SIG-M5 treated with dmso at 0.1 percent for 504 hours (cell line): ENCODE measurements at regions not wholly inside any gene's neighbourhood (a gene's known extent, or its start where the extent isn't known, plus 50 kb on each side); places are given as distances from the start of the nearest gene placed in this dataset.
A peak's percentile ranks its signal among the peaks of the same experiment; 100 is the strongest.

Experiments used
- DNase-seq: peaks from one replicate; lab custom pipeline; 2025; ENCODE audit not compliant: unreplicated experiment; lab: John Stamatoyannopoulos, UW

GRCh38 chr3:15942936-15943335 lies 145.2 kb upstream of the ANKRD28 start:
- no peak for DNase-seq

- DNase-seq: no peak
These were observed 150.6 kb upstream of the ANKRD28 start for GRCh38 chr3:15948388-15948787.

- DNase-seq: no peak
These were observed 154.9 kb upstream of the ANKRD28 start for GRCh38 chr3:15952543-15953175.

GRCh38 chr3:15953841-15954240 lies 156.1 kb upstream of the ANKRD28 start:
- DNase-seq: peak; percentile 33

- no peak for DNase-seq
These were observed 158.2 kb upstream of the ANKRD28 start for GRCh38 chr3:15955968-15956367.

- DNase-seq: no peak
These were observed 161.1 kb upstream of the ANKRD28 start for GRCh38 chr3:15958692-15959433.

- DNase-seq: no peak
These were observed 161.6 kb upstream of the ANKRD28 start for GRCh38 chr3:15959434-15959811.

- peak; percentile 72 for DNase-seq
These were observed 167.0 kb upstream of the ANKRD28 start for GRCh38 chr3:15964605-15965442.

- DNase-seq: no peak
These were observed 169.8 kb upstream of the ANKRD28 start for GRCh38 chr3:15967577-15967976.

- DNase-seq: no peak
These were observed 172.3 kb upstream of the ANKRD28 start for GRCh38 chr3:15969874-15970640.

- DNase-seq: no peak
These were observed 175.6 kb upstream of the ANKRD28 start for GRCh38 chr3:15973414-15973813.

GRCh38 chr3:15973940-15974339 lies 176.2 kb upstream of the ANKRD28 start:
- DNase-seq: peak; percentile 43

- peak; percentile 30 for DNase-seq
These were observed 176.9 kb upstream of the ANKRD28 start for GRCh38 chr3:15974647-15975046.

GRCh38 chr3:15976524-15976923 lies 178.7 kb upstream of the ANKRD28 start:
- DNase-seq: no peak

- DNase-seq: no peak
These were observed 179.3 kb upstream of the ANKRD28 start for GRCh38 chr3:15977090-15977489.

- DNase-seq: no peak
These were observed 179.9 kb upstream of the ANKRD28 start for GRCh38 chr3:15977598-15978232.

GRCh38 chr3:15978801-15979200 lies 181.0 kb upstream of the ANKRD28 start:
- no peak for DNase-seq

GRCh38 chr3:15979495-15979894 lies 181.7 kb upstream of the ANKRD28 start:
- DNase-seq: no peak

- DNase-seq: no peak
These were observed 182.1 kb upstream of the ANKRD28 start for GRCh38 chr3:15979900-15980299.

- no peak for DNase-seq
These were observed 184.5 kb upstream of the ANKRD28 start for GRCh38 chr3:15982243-15982642.
